MM.1S (cell line): ENCODE measurements at regions not wholly inside any gene's neighbourhood (a gene's known extent, or its start where the extent isn't known, plus 50 kb on each side); places are given as distances from the start of the nearest gene placed in this dataset.

Experiments
- DNase-seq: peaks from one replicate; pipeline ENCODE4 v3.0.0-alpha.2; 2015
- H2AFZ ChIP-seq: fragments of 300-600 bp; sonication (generic); 2 replicates; pipeline ENCODE4 v1.6.0; 2016; ENCODE audit warnings: antibody characterized with exemption, low read length
- H3F3A ChIP-seq: fragments of 300-600 bp; sonication (generic); 2 replicates; pipeline ENCODE4 v1.6.1; 2016; ENCODE audit warnings: mild to moderate bottlenecking, antibody characterized with exemption, low read length, moderate library complexity, mixed read lengths; ENCODE audit not compliant: insufficient read depth
- H3K27ac ChIP-seq: fragments of 300-600 bp; sonication (generic); 2 replicates; pipeline ENCODE4 v1.5.1; 2016; ENCODE audit warnings: mild to moderate bottlenecking, low read length
- H3K27me3 ChIP-seq: fragments of 300-600 bp; sonication (generic); replicated peaks from 2 replicates; pipeline ENCODE4 v1.6.0; 2016; ENCODE audit warnings: low read length; ENCODE audit not compliant: insufficient read depth
- H3K36me3 ChIP-seq: fragments of 300-600 bp; sonication (generic); replicated peaks from 2 replicates; pipeline ENCODE4 v1.6.1; 2016; ENCODE audit warnings: mild to moderate bottlenecking, low read length, mixed read lengths; ENCODE audit not compliant: insufficient read depth
- H3K4me1 ChIP-seq: fragments of 300-600 bp; sonication (generic); 2 replicates; pipeline ENCODE4 v1.6.1; 2016; ENCODE audit warnings: low read length, mixed read lengths
- H3K4me2 ChIP-seq: fragments of 300-600 bp; sonication (generic); 2 replicates; pipeline ENCODE4 v1.6.0; 2016; ENCODE audit warnings: low read depth, low read length
- H3K4me3 ChIP-seq: fragments of 300-600 bp; sonication (generic); 2 replicates; pipeline ENCODE4 v1.5.1; 2016; ENCODE audit warnings: low read length, mixed read lengths
- H3K79me2 ChIP-seq: fragments of 300-600 bp; sonication (generic); 2 replicates; pipeline ENCODE4 v1.6.1; 2016; ENCODE audit warnings: mixed run types, low read length, mixed read lengths
- H3K9ac ChIP-seq: fragments of 300-600 bp; sonication (generic); 2 replicates; pipeline ENCODE4 v1.6.1; 2016; ENCODE audit warnings: low read length, mixed read lengths
- H3K9me2 ChIP-seq: fragments of 300-600 bp; sonication (generic); replicated peaks from 2 replicates; pipeline ENCODE4 v1.6.1; 2016; ENCODE audit warnings: mild to moderate bottlenecking, low read length, mixed read lengths; ENCODE audit not compliant: insufficient read depth
- H3K9me3 ChIP-seq: fragments of 300-600 bp; sonication (generic); replicated peaks from 2 replicates; pipeline ENCODE4 v1.6.1; 2016; ENCODE audit warnings: mild to moderate bottlenecking, low read length, mixed read lengths; ENCODE audit not compliant: insufficient read depth
- H4K20me1 ChIP-seq: fragments of 300-600 bp; sonication (generic); 2 replicates; pipeline ENCODE4 v1.6.1; 2016; ENCODE audit warnings: mild to moderate bottlenecking, low read length, moderate library complexity, mixed read lengths; ENCODE audit not compliant: insufficient read depth
- CTCF ChIP-seq: fragments of 300-600 bp; sonication (generic); IDR thresholded peaks from 2 replicates; pipeline ENCODE4 v1.5.1; 2016; ENCODE audit warnings: antibody characterized with exemption, low read length, mixed read lengths
- EZH2 ChIP-seq: fragments of 300-600 bp; sonication (generic); optimal IDR thresholded peaks from 2 replicates; pipeline ENCODE3; 2017; ENCODE audit warnings: low read depth, mild to moderate bottlenecking, antibody characterized with exemption, low read length, mixed read lengths
- EZH2phosphoT487 ChIP-seq: fragments of 300-600 bp; sonication (generic); IDR thresholded peaks from 2 replicates; pipeline ENCODE4 v1.6.1; 2018; ENCODE audit warnings: antibody characterized with exemption, low read length

GRCh38 chr6:103277936-103278335, 1581.8 kb downstream of the HACE1 start:
- H2AFZ ChIP-seq = no peak overlapping the region
- H3K9me2 ChIP-seq = no peaks in the 10 kb centered on the region
- H3K79me2 ChIP-seq = no peaks in the 10 kb centered on the region
- TF ChIP-seq CTCF (no peak), EZH2phosphoT487 (no peak), EZH2 (no peak)
- H3F3A ChIP-seq = no peaks in the 10 kb centered on the region
- no peaks in the 10 kb centered on the region for H4K20me1 ChIP-seq
- H3K9me3 ChIP-seq = no peaks in the 10 kb centered on the region
- no peaks in the 10 kb centered on the region for H3K4me1 ChIP-seq
- H3K9ac ChIP-seq = no peak overlapping the region
- DNase-seq = no peak
- H3K4me2 ChIP-seq = no peak overlapping the region
- H3K27ac ChIP-seq = no peak overlapping the region
- H3K27me3 ChIP-seq = no peaks in the 10 kb centered on the region
- H3K4me3 ChIP-seq = no peak overlapping the region
- no peaks in the 10 kb centered on the region for H3K36me3 ChIP-seq

- Histone ChIP-seq H3K27ac (no peak overlapping the region), H3K36me3 (no peaks in the 10 kb centered on the region), H3K4me2 (no peak overlapping the region), H4K20me1 (no peaks in the 10 kb centered on the region), H3K79me2 (no peaks in the 10 kb centered on the region), H3K4me1 (no peaks in the 10 kb centered on the region), H3K9me2 (no peaks in the 10 kb centered on the region), H3K9me3 (no peaks in the 10 kb centered on the region), H3K9ac (no peak overlapping the region), H3K4me3 (no peak overlapping the region), H2AFZ (no peak overlapping the region), H3K27me3 (no peaks in the 10 kb centered on the region), H3F3A (no peaks in the 10 kb centered on the region)
- TF ChIP-seq CTCF (peak; percentile 39), EZH2phosphoT487 (no peak)
- DNase-seq = peak; percentile 49
These were observed 1586.7 kb downstream of the HACE1 start for GRCh38 chr6:103273048-103273447.

GRCh38 chr6:103269581-103269980, 1590.1 kb downstream of the HACE1 start:
- no peaks in the 10 kb centered on the region for H3K9me3 ChIP-seq
- H3K9ac ChIP-seq = no peak overlapping the region
- H3K36me3 ChIP-seq = no peaks in the 10 kb centered on the region
- H2AFZ ChIP-seq = no peak overlapping the region
- H3K9me2 ChIP-seq = no peaks in the 10 kb centered on the region
- no peaks in the 10 kb centered on the region for H3F3A ChIP-seq
- TF ChIP-seq EZH2phosphoT487 = no peak
- no peak for TF ChIP-seq CTCF
- TF ChIP-seq EZH2 = no peak
- H4K20me1 ChIP-seq = no peaks in the 10 kb centered on the region
- DNase-seq = no peak
- no peaks in the 10 kb centered on the region for H3K27me3 ChIP-seq
- no peaks in the 10 kb centered on the region for H3K4me1 ChIP-seq
- H3K4me3 ChIP-seq = no peak overlapping the region
- no peaks in the 10 kb centered on the region for H3K79me2 ChIP-seq
- H3K27ac ChIP-seq = no peak overlapping the region
- no peak overlapping the region for H3K4me2 ChIP-seq
